ENCODE measurements at regions not wholly inside any gene's neighbourhood (a gene's known extent, or its start where the extent isn't known, plus 50 kb on each side); places are given as distances from the start of the nearest gene placed in this dataset.

DNA sequence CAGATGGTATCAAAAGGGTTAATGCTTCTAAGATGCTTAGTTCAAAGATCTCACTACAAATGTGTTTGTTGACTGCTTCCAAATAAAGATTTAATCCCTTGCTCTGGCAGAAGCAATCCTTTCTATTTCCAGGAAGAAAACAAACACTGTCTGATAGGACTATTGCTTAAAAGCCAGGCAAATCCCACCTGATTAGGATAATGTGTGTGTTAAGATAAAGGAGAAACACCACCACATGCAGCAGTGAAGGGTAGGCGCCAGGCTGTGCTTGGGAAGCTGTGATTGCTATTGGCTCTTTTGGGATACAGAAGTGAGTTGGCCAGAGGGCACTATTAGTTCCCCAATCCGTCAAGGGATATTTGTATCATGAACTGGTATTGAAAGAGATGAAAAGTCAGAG lies 62.8 kb upstream of the LRCH1 start:
- H3K4me2 ChIP-seq, result peak overlapping the region; percentile 65; the same call in 1 of the 2 replicates
- no peaks in the 10 kb centered on the region for H3K79me2 ChIP-seq (ENCODE audit: insufficient read depth)
- no peaks in the 10 kb centered on the region for H3K27me3 ChIP-seq (ENCODE audit: insufficient read depth)
- ChIA-PET CTCF (interaction anchor here (0.6 to 3.6 kb wide), 6 partner anchors 10 to 245 kb away, joined by 3 to 34 read pairs (median 4); no protein-coding TSS in a partner anchor), POLR2A (no interaction called here)
- peaks cover 10 to 15% of the 10 kb centered on the region in 2 experiments; a peak in 3 of 4 replicates for H3K4me1 ChIP-seq (ENCODE audit: control insufficient read depth in 1 of 2, insufficient read depth in 2 of 2, low read depth in 1 of 2, low read length in 1 of 2)
- H4K20me1 ChIP-seq (ENCODE audit: insufficient read depth), result no peaks in the 10 kb centered on the region
- peak overlapping the region; percentile 11; the same call in 1 of the 2 replicates for H3K9ac ChIP-seq
- no peaks in the 10 kb centered on the region for H3K9me3 ChIP-seq
- H3K4me3 ChIP-seq (ENCODE audit: low read depth in 2 of 2, low read length in 1 of 2), result no peak overlapping the region
- no peaks in the 10 kb centered on the region for H3K36me3 ChIP-seq (replicated peaks in 1 of 2; ENCODE audit: control insufficient read depth in 1 of 2, insufficient read depth in 2 of 2, low read length in 1 of 2)
- no peak overlapping the region for H2AFZ ChIP-seq (ENCODE audit: low read depth)
- no peaks in the 10 kb centered on the region for H3K9me2 ChIP-seq
- peak overlapping the region; percentile 29 to 85; a peak in 3 of 4 replicates for H3K27ac ChIP-seq (ENCODE audit: low read depth in 2 of 2, low read length in 1 of 2)
- TF ChIP-seq, protein P1, sequence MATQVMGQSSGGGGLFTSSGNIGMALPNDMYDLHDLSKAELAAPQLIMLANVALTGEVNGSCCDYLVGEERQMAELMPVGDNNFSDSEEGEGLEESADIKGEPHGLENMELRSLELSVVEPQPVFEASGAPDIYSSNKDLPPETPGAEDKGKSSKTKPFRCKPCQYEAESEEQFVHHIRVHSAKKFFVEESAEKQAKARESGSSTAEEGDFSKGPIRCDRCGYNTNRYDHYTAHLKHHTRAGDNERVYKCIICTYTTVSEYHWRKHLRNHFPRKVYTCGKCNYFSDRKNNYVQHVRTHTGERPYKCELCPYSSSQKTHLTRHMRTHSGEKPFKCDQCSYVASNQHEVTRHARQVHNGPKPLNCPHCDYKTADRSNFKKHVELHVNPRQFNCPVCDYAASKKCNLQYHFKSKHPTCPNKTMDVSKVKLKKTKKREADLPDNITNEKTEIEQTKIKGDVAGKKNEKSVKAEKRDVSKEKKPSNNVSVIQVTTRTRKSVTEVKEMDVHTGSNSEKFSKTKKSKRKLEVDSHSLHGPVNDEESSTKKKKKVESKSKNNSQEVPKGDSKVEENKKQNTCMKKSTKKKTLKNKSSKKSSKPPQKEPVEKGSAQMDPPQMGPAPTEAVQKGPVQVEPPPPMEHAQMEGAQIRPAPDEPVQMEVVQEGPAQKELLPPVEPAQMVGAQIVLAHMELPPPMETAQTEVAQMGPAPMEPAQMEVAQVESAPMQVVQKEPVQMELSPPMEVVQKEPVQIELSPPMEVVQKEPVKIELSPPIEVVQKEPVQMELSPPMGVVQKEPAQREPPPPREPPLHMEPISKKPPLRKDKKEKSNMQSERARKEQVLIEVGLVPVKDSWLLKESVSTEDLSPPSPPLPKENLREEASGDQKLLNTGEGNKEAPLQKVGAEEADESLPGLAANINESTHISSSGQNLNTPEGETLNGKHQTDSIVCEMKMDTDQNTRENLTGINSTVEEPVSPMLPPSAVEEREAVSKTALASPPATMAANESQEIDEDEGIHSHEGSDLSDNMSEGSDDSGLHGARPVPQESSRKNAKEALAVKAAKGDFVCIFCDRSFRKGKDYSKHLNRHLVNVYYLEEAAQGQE (IDR thresholded peaks at IDR 0.05; ENCODE audit: low read depth, low read length), result no peak
- TF ChIP-seq GATA2 (CRISPR knock-in tag; IDR thresholded peaks at IDR 0.05), result peak; percentile 57
- H3F3A ChIP-seq (replicated peaks; ENCODE audit: insufficient read depth), result peaks cover 21% of the 10 kb centered on the region
- DNase-seq, result peak; percentile 30
- WGBS (ENCODE audit: low lambda C conversion rate), result 88% methylated on average over 2 of the region's 2 CpGs

DNA sequence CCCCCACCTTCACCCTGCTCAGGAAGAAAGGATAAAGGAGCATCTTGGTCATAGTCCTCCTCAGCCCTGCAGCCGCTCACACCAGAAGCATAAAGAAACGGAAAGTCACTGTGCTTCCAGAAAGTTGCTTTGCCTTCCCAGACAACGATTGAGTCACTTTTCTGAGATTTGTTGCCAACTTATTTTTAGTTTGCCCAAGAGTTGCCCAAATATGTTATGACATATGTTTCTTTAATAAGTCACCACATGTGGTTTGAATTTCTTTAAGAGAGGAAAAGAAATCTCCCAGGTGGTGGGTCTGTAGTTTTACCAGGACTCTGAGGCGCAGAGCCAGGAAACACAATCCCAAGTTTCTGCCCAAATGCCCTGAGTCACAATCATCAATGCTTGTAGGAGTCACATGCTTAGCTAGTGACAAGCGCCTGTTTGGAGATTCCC lies 63.4 kb upstream of the LRCH1 start:
- Histone ChIP-seq H3F3A (replicated peaks; ENCODE audit: insufficient read depth) (peaks cover 21% of the 10 kb centered on the region), H3K9ac (peak overlapping the region; percentile 50; the same call in 1 of the 2 replicates), H2AFZ (ENCODE audit: low read depth) (peak overlapping the region; percentile 39; the same call in 1 of the 2 replicates), H4K20me1 (ENCODE audit: insufficient read depth) (no peaks in the 10 kb centered on the region), H3K27me3 (ENCODE audit: insufficient read depth) (no peaks in the 10 kb centered on the region), H3K27ac (ENCODE audit: low read depth in 2 of 2, low read length in 1 of 2) (peak overlapping the region; percentile 5 to 85; a peak in 3 of 4 replicates), H3K79me2 (ENCODE audit: insufficient read depth) (no peaks in the 10 kb centered on the region), H3K4me3 (ENCODE audit: low read depth in 2 of 2, low read length in 1 of 2) (peak overlapping the region in 1 of 2 experiments; percentile 40; a peak in 2 of 4 replicates), H3K9me2 (no peaks in the 10 kb centered on the region), H3K36me3 (replicated peaks in 1 of 2; ENCODE audit: control insufficient read depth in 1 of 2, insufficient read depth in 2 of 2, low read length in 1 of 2) (no peaks in the 10 kb centered on the region), H3K4me2 (peak overlapping the region; percentile 65), H3K4me1 (ENCODE audit: control insufficient read depth in 1 of 2, insufficient read depth in 2 of 2, low read depth in 1 of 2, low read length in 1 of 2) (peaks cover 10 to 15% of the 10 kb centered on the region in 2 experiments; a peak in 3 of 4 replicates), H3K9me3 (no peaks in the 10 kb centered on the region)
- no peak for DNase-seq
- ChIA-PET CTCF (interaction anchor here (1.0 to 3.6 kb wide), 5 partner anchors 9 to 232 kb away, joined by 3 to 34 read pairs (median 4); no protein-coding TSS in a partner anchor), POLR2A (no interaction called here)
- 7% methylated on average over 5 of the region's 5 CpGs for WGBS (ENCODE audit: low lambda C conversion rate)
- TF ChIP-seq, protein P2, sequence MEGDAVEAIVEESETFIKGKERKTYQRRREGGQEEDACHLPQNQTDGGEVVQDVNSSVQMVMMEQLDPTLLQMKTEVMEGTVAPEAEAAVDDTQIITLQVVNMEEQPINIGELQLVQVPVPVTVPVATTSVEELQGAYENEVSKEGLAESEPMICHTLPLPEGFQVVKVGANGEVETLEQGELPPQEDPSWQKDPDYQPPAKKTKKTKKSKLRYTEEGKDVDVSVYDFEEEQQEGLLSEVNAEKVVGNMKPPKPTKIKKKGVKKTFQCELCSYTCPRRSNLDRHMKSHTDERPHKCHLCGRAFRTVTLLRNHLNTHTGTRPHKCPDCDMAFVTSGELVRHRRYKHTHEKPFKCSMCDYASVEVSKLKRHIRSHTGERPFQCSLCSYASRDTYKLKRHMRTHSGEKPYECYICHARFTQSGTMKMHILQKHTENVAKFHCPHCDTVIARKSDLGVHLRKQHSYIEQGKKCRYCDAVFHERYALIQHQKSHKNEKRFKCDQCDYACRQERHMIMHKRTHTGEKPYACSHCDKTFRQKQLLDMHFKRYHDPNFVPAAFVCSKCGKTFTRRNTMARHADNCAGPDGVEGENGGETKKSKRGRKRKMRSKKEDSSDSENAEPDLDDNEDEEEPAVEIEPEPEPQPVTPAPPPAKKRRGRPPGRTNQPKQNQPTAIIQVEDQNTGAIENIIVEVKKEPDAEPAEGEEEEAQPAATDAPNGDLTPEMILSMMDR (IDR thresholded peaks at IDR 0.05), result no peak
- TF ChIP-seq TAF1 (IDR thresholded peaks at IDR 0.05; ENCODE audit: borderline replicate concordance, low read depth, low read length) (no peak), SMC3 (IDR thresholded peaks at IDR 0.05; ENCODE audit: low read depth, low read length) (no peak), NRF1 (IDR thresholded peaks at IDR 0.05; ENCODE audit: low read depth, low read length) (no peak), FOSL2 (IDR thresholded peaks at IDR 0.05; ENCODE audit: borderline replicate concordance, low read depth) (peak; percentile 80; the same call in 1 of the 2 replicates), SIN3A (IDR thresholded peaks at IDR 0.05; ENCODE audit: borderline replicate concordance, low read depth, low read length) (peak; percentile 25; the same call in 1 of the 2 replicates), FOXM1 (IDR thresholded peaks at IDR 0.05; ENCODE audit: low read depth) (peak; percentile 40; the same call in 1 of the 2 replicates), CHD2 (IDR thresholded peaks at IDR 0.05; ENCODE audit: low read length, partially characterized antibody) (no peak), MEF2A (IDR thresholded peaks at IDR 0.05; ENCODE audit: borderline replicate concordance, low read depth) (peak; percentile 100), TCF12 (IDR thresholded peaks at IDR 0.05) (peak; percentile 100), EZH2phosphoT487 (IDR thresholded peaks at IDR 0.05; ENCODE audit: borderline replicate concordance, low read depth) (no peak), RCOR1 (IDR thresholded peaks at IDR 0.05; ENCODE audit: low read length) (no peak)
- TF ChIP-seq, protein P1 (IDR thresholded peaks at IDR 0.05; ENCODE audit: low read depth, low read length), result 0 out of 2 replicates have a peak, but pooled peaks have one; percentile 28
- TF ChIP-seq, protein P3, sequence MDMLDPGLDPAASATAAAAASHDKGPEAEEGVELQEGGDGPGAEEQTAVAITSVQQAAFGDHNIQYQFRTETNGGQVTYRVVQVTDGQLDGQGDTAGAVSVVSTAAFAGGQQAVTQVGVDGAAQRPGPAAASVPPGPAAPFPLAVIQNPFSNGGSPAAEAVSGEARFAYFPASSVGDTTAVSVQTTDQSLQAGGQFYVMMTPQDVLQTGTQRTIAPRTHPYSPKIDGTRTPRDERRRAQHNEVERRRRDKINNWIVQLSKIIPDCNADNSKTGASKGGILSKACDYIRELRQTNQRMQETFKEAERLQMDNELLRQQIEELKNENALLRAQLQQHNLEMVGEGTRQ (IDR thresholded peaks at IDR 0.05; ENCODE audit: borderline replicate concordance, low read depth, low read length), result no peak
